GM12872 (cell line): ENCODE measurements at regions not wholly inside any gene's neighbourhood (a gene's known extent, or its start where the extent isn't known, plus 50 kb on each side); places are given as distances from the start of the nearest gene placed in this dataset.

Experiments
- CTCF ChIP-seq: IDR thresholded peaks from 3 replicates; pipeline ENCODE4 v1.5.1; 2011; ENCODE audit warnings: low read depth, mild to moderate bottlenecking, low read length, moderate library complexity; ENCODE audit not compliant: insufficient read depth

DNA sequence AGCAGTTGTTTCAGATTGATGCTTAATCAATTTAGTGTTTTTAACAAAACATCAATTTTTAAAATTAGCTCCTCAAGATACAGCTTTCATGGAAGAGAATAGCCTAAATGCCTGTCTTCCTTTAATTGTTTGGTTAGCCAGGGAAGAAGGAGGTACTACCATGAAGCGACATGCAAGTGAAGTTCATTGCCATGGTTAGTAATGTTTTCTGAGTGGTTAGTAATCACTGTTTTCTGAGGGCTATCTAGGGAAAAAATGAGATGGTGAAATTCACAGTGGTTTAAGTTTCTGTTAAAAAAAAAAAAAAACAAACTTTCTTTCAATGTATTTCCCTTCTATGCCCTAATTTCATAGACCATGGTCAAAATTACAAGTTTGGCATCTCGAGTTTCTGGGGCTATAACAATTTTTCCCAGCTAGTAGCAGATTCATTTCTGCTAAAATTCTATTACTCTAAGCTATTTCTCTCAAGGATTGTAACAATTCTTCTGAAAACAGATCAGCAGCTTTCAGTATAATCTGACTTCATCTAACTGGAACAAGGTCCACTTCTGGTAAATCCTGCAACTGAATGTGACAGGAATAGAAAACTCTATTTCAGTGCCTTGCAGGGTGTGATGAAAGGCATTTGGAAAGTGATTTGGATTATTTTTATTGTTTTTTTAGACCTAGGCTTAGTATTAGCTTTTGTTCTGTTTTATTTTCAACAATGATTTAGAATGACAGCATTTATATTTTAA lies 157.0 kb downstream of the PCDH18 start:
- no peak for TF ChIP-seq CTCF

- TF ChIP-seq CTCF, result no peak
Measured at GRCh38 chr4:137370679-137371078, 161.6 kb downstream of the PCDH18 start.

GRCh38 chr4:137370206-137370633 lies 162.1 kb downstream of the PCDH18 start:
- no peak for TF ChIP-seq CTCF

DNA sequence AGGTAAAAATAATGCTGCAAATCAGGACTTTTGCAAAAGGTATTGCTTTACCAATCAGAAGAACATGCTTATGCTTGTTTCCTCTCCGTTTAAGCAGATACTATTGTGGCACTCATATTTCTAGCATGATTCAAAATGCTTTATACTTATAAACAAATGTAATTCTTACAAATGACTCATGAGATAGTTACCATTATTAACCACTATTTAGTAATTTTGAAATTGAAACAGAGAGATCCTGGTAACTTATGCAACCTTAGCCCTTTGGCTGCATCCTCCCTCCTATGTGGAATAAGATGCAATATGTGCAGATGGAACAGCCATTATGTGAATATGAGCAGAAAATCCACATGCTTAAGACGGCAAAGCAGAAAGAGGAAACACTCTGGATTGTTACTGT lies 164.7 kb downstream of the PCDH18 start:
- TF ChIP-seq CTCF, result no peak

- TF ChIP-seq CTCF, result no peak
Measured at GRCh38 chr4:137363496-137363895, 168.8 kb downstream of the PCDH18 start.

- TF ChIP-seq CTCF, result no peak
Measured at GRCh38 chr4:137361756-137362470, 170.4 kb downstream of the PCDH18 start.

DNA sequence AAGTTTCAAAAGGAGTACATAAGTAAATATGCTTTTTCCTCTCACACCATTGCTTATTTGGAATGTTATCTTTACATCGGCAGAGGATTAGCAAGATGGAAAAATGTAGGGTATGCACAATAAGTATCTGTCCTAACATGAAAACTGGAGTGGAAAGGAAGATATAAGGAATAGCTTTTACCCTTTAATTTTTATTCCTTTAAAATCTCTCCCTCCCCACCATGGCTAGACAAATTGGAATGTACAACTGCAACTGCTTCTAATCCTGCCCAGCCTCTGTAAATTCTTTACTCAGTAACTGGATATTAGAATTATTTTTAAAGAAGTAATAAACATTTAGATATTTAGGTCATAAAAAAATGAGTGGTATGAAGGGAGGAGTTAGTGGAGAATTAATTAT lies 171.5 kb downstream of the PCDH18 start:
- TF ChIP-seq CTCF, result no peak
